ENCODE measurements at regions not wholly inside any gene's neighbourhood (a gene's known extent, or its start where the extent isn't known, plus 50 kb on each side); places are given as distances from the start of the nearest gene placed in this dataset.

DNA sequence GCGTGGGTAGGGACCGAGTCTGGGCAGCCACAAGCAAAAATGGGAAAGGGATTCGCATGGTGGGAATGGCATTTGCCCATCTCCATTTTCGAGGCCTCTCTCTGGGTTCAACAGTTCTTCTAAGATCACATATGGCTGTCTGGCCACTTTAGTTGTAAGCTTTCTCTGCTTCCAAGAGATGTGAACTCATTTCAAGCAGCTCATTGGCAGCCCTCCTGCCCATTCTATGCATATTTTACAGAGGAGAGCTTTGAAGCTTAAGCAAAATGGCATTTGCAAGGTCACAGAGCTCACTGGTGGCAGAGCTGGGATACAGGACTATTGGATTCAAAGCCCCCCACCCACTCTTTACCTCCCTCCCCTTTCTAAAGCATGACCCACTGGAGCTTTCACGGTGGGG is 93.7 kb downstream of the HHIPL2 start:
- Histone ChIP-seq H2AFZ (ENCODE audit: low read depth, low read length) (peak overlapping the region; percentile 68), H3K4me1 (ENCODE audit: insufficient read depth, low read length) (peaks cover 14% of the 10 kb centered on the region), H3K9ac (ENCODE audit: low read length) (peak overlapping the region; percentile 56), H3K27me3 (ENCODE audit: insufficient read depth, low read length) (no peaks in the 10 kb centered on the region), H3K4me2 (ENCODE audit: low read length) (no peak overlapping the region), H3K36me3 (ENCODE audit: insufficient read depth, low read length) (no peaks in the 10 kb centered on the region), H3K79me2 (ENCODE audit: insufficient read depth, low read length) (no peaks in the 10 kb centered on the region), H3K27ac (ENCODE audit: low read depth, low read length) (no peak overlapping the region), H3K4me3 (ENCODE audit: insufficient read depth, low read depth, low read length) (no peak overlapping the region), H3K9me3 (ENCODE audit: insufficient read depth, low read depth, low read length) (peaks cover 2% of the 10 kb centered on the region), H4K20me1 (ENCODE audit: insufficient read depth, low read length) (no peaks in the 10 kb centered on the region)
- Mint-ChIP-seq H3K4me1 (ENCODE audit: low read depth, unreplicated experiment) (peaks cover 14% of the 10 kb centered on the region), H3K4me3 (ENCODE audit: unreplicated experiment) (no peak overlapping the region), H3K27me3 (ENCODE audit: low read depth, unreplicated experiment) (peaks cover 3% of the 10 kb centered on the region), H3K9me3 (ENCODE audit: unreplicated experiment) (peaks cover 25% of the 10 kb centered on the region), H3K27ac (ENCODE audit: unreplicated experiment) (peak overlapping the region; percentile 95), H3K36me3 (ENCODE audit: low read depth, unreplicated experiment) (peaks cover 9% of the 10 kb centered on the region)
- peak; percentile 44 for DNase-seq (ENCODE audit: low read depth)
- FAIRE-seq = no peak
- TF ChIP-seq, protein P1, sequence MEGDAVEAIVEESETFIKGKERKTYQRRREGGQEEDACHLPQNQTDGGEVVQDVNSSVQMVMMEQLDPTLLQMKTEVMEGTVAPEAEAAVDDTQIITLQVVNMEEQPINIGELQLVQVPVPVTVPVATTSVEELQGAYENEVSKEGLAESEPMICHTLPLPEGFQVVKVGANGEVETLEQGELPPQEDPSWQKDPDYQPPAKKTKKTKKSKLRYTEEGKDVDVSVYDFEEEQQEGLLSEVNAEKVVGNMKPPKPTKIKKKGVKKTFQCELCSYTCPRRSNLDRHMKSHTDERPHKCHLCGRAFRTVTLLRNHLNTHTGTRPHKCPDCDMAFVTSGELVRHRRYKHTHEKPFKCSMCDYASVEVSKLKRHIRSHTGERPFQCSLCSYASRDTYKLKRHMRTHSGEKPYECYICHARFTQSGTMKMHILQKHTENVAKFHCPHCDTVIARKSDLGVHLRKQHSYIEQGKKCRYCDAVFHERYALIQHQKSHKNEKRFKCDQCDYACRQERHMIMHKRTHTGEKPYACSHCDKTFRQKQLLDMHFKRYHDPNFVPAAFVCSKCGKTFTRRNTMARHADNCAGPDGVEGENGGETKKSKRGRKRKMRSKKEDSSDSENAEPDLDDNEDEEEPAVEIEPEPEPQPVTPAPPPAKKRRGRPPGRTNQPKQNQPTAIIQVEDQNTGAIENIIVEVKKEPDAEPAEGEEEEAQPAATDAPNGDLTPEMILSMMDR (IDR thresholded peaks at IDR 0.05; ENCODE audit: insufficient read depth, low read depth, low read length) = no peak
- TF ChIP-seq EZH2 (IDR thresholded peaks at IDR 0.05; ENCODE audit: insufficient read depth, low read length) = no peak

GRCh38 chr1:222452031-222452430 is 95.9 kb downstream of the HHIPL2 start:
- Histone ChIP-seq H3K27ac (ENCODE audit: low read depth, low read length) (no peak overlapping the region), H3K4me1 (ENCODE audit: insufficient read depth, low read length) (peaks cover 14% of the 10 kb centered on the region), H2AFZ (ENCODE audit: low read depth, low read length) (no peak overlapping the region), H3K4me3 (ENCODE audit: insufficient read depth, low read depth, low read length) (no peak overlapping the region), H4K20me1 (ENCODE audit: insufficient read depth, low read length) (no peaks in the 10 kb centered on the region), H3K9me3 (ENCODE audit: insufficient read depth, low read depth, low read length) (no peaks in the 10 kb centered on the region), H3K79me2 (ENCODE audit: insufficient read depth, low read length) (no peaks in the 10 kb centered on the region), H3K36me3 (ENCODE audit: insufficient read depth, low read length) (no peaks in the 10 kb centered on the region), H3K4me2 (ENCODE audit: low read length) (no peak overlapping the region), H3K27me3 (ENCODE audit: insufficient read depth, low read length) (no peaks in the 10 kb centered on the region), H3K9ac (ENCODE audit: low read length) (no peak overlapping the region)
- Mint-ChIP-seq H3K27me3 (ENCODE audit: low read depth, unreplicated experiment) (peaks cover 8% of the 10 kb centered on the region), H3K27ac (ENCODE audit: unreplicated experiment) (no peak overlapping the region), H3K4me1 (ENCODE audit: low read depth, unreplicated experiment) (peaks cover 14% of the 10 kb centered on the region), H3K9me3 (ENCODE audit: unreplicated experiment) (peaks cover 5% of the 10 kb centered on the region), H3K36me3 (ENCODE audit: low read depth, unreplicated experiment) (peaks cover 7% of the 10 kb centered on the region), H3K4me3 (ENCODE audit: unreplicated experiment) (no peak overlapping the region)
- DNase-seq (ENCODE audit: low read depth) (no peak), FAIRE-seq (no peak)
- no peak for TF ChIP-seq EZH2 (IDR thresholded peaks at IDR 0.05; ENCODE audit: insufficient read depth, low read length)
- TF ChIP-seq, protein P1 (IDR thresholded peaks at IDR 0.05; ENCODE audit: insufficient read depth, low read depth, low read length) = no peak

DNA sequence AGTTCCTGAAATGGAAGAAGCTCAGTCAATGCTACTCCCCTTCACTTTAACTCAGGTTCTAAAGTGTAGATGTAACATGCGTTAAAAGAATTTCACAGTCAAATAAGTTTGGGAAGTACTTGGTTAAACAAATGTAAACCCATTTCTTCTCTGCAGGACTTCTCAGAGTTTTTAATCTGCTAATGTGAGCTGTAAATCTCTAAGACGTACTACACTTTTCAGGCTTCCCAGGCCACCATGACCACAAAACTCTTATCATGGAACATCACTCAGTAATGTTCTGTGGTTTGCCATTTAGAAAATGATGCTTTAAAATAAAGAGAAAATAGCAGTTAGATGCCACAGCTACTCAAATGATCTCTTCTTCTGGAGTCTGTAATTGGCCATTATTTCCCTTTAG is 104.3 kb downstream of the HHIPL2 start:
- Mint-ChIP-seq H3K27ac (ENCODE audit: unreplicated experiment) (no peak overlapping the region), H3K27me3 (ENCODE audit: low read depth, unreplicated experiment) (peaks cover 9% of the 10 kb centered on the region), H3K4me1 (ENCODE audit: low read depth, unreplicated experiment) (no peaks in the 10 kb centered on the region), H3K36me3 (ENCODE audit: low read depth, unreplicated experiment) (peaks cover 4% of the 10 kb centered on the region), H3K4me3 (ENCODE audit: unreplicated experiment) (no peak overlapping the region), H3K9me3 (ENCODE audit: unreplicated experiment) (peaks cover 8% of the 10 kb centered on the region)
- H3K27ac ChIP-seq (ENCODE audit: low read depth, low read length) = no peak overlapping the region
- H4K20me1 ChIP-seq (ENCODE audit: insufficient read depth, low read length) = no peaks in the 10 kb centered on the region
- FAIRE-seq (no peak), DNase-seq (ENCODE audit: low read depth) (peak; percentile 18)
- no peak overlapping the region for H3K9ac ChIP-seq (ENCODE audit: low read length)
- TF ChIP-seq, protein P1 (IDR thresholded peaks at IDR 0.05; ENCODE audit: insufficient read depth, low read depth, low read length) = no peak
- TF ChIP-seq EZH2 (IDR thresholded peaks at IDR 0.05; ENCODE audit: insufficient read depth, low read length) = no peak
- no peak overlapping the region for H3K4me3 ChIP-seq (ENCODE audit: insufficient read depth, low read depth, low read length)
- no peaks in the 10 kb centered on the region for H3K4me1 ChIP-seq (ENCODE audit: insufficient read depth, low read length)
- H3K4me2 ChIP-seq (ENCODE audit: low read length) = no peak overlapping the region
- H3K36me3 ChIP-seq (ENCODE audit: insufficient read depth, low read length) = no peaks in the 10 kb centered on the region
- H3K79me2 ChIP-seq (ENCODE audit: insufficient read depth, low read length) = no peaks in the 10 kb centered on the region
- H2AFZ ChIP-seq (ENCODE audit: low read depth, low read length) = no peak overlapping the region
- H3K9me3 ChIP-seq (ENCODE audit: insufficient read depth, low read depth, low read length) = no peaks in the 10 kb centered on the region
- no peaks in the 10 kb centered on the region for H3K27me3 ChIP-seq (ENCODE audit: insufficient read depth, low read length)
